Panc1 (cell line): ENCODE measurements at regions not wholly inside any gene's neighbourhood (a gene's known extent, or its start where the extent isn't known, plus 50 kb on each side); places are given as distances from the start of the nearest gene placed in this dataset.

Experiments
- POLR2AphosphoS5 ChIP-seq: IDR thresholded peaks from 2 replicates; pipeline ENCODE4 v1.6.1; 2012; ENCODE audit warnings: mild to moderate bottlenecking, low read depth, low read length, moderate library complexity
- TF ChIP-seq, protein P1 (sequence below): fragments of 450-650 bp; IDR thresholded peaks from 2 replicates; pipeline ENCODE4 v1.5.1; 2017; ENCODE audit warnings: mild to moderate bottlenecking

DNA sequence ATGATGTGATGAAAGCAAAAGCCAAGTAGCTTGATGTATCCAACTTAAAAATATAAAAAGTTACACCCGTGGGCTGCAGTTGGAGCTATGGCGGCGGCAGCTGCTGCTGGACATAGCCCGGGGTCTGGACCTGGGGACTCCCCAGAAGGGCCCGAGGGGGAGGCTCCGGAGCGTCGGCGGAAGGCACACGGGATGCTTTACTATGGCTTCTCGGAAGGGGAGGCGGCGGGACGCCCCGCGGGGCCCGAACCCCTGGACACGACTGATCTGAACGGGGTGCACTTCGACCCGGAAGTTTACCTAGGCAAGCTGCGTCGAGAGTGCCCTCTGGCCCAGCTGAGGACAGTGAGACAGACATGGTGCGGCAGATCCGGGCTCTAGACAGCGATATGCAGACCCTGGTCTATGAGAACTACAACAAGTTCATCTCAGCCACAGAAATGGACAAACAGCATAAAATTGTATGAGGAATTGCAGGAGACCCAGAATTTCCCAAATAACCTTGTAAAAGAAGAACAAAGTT lies 109.5 kb upstream of the EEF2KMT start:
- no peak for TF ChIP-seq POLR2AphosphoS5
- TF ChIP-seq, protein P1, sequence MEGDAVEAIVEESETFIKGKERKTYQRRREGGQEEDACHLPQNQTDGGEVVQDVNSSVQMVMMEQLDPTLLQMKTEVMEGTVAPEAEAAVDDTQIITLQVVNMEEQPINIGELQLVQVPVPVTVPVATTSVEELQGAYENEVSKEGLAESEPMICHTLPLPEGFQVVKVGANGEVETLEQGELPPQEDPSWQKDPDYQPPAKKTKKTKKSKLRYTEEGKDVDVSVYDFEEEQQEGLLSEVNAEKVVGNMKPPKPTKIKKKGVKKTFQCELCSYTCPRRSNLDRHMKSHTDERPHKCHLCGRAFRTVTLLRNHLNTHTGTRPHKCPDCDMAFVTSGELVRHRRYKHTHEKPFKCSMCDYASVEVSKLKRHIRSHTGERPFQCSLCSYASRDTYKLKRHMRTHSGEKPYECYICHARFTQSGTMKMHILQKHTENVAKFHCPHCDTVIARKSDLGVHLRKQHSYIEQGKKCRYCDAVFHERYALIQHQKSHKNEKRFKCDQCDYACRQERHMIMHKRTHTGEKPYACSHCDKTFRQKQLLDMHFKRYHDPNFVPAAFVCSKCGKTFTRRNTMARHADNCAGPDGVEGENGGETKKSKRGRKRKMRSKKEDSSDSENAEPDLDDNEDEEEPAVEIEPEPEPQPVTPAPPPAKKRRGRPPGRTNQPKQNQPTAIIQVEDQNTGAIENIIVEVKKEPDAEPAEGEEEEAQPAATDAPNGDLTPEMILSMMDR: no peak
